IMR-90 (cell line): ENCODE measurements at regions not wholly inside any gene's neighbourhood (a gene's known extent, or its start where the extent isn't known, plus 50 kb on each side); places are given as distances from the start of the nearest gene placed in this dataset.

Source experiments
- ATAC-seq: fragments of 200-7000 bp; cut with Tn5 transposase; 2 replicates; pipeline ENCODE4 v1.9.1; 2020; ENCODE audit warnings: low read depth, mild to moderate bottlenecking, moderate library complexity
- BruUV-seq: library from RNA; stranded (reverse); fragments of 400-500 nt; replicated peaks from 2 replicates; lab custom pipeline; 2021; lab: Mats Ljungman, UMichigan
- CTCF ChIA-PET: fragments of 300-600 bp; formaldehyde crosslinking; extraction: SDS; loops from one replicate; lab custom pipeline; 2021; ENCODE audit warnings: antibody characterized with exemption; lab: Yijun Ruan, JAX
- POLR2A ChIA-PET: fragments of 300-600 bp; sonication (Branson Sonifier 250); formaldehyde crosslinking; loops from one replicate; lab custom pipeline; 2022; ENCODE audit warnings: antibody characterized with exemption; ENCODE audit not compliant: unreplicated experiment; lab: Charles Lee
- DNase-seq: peaks from one replicate; pipeline ENCODE4 v3.0.0; 2013
- H2AFZ ChIP-seq: replicated peaks from 2 replicates; pipeline ENCODE3; 2013; ENCODE audit warnings: low read length, mild to moderate bottlenecking; ENCODE audit not compliant: poor library complexity
- H2AK5ac ChIP-seq: 2 replicates; pipeline ENCODE4 v1.6.1; 2013; ENCODE audit warnings: low read depth, low read length, inconsistent platforms
- H2AK9ac ChIP-seq: replicated peaks from 2 replicates; pipeline ENCODE3; 2013; ENCODE audit warnings: mild to moderate bottlenecking, low read depth, low read length, moderate library complexity; ENCODE audit not compliant: poor library complexity
- H2BK120ac ChIP-seq: 2 replicates; pipeline ENCODE4 v1.6.1; 2013; ENCODE audit warnings: low read depth, low read length, inconsistent platforms
- H2BK15ac ChIP-seq: 3 replicates; pipeline ENCODE4 v1.6.1; 2013; ENCODE audit warnings: low read depth, low read length, inconsistent platforms
- H2BK20ac ChIP-seq: 2 replicates; pipeline ENCODE4 v1.6.1; 2013; ENCODE audit warnings: low read depth, mild to moderate bottlenecking, inconsistent platforms, low read length, moderate library complexity
- H2BK5ac ChIP-seq: 2 replicates; pipeline ENCODE4 v1.6.1; 2013; ENCODE audit warnings: mild to moderate bottlenecking, low read depth, low read length, inconsistent platforms; ENCODE audit not compliant: poor library complexity, severe bottlenecking
- H3K14ac ChIP-seq: replicated peaks from 2 replicates; pipeline ENCODE4 v1.6.1; 2013; ENCODE audit warnings: low read depth, low read length, inconsistent platforms
- H3K18ac ChIP-seq: 2 replicates; pipeline ENCODE4 v1.6.1; 2013; ENCODE audit warnings: low read depth, low read length, control low read depth
- H3K23ac ChIP-seq: 2 replicates; pipeline ENCODE4 v1.6.1; 2013; ENCODE audit warnings: low read depth, low read length, inconsistent platforms
- H3K27ac ChIP-seq: 2 replicates; pipeline ENCODE4 v1.5.1; 2013; ENCODE audit warnings: mild to moderate bottlenecking, control low read depth, low read length; ENCODE audit not compliant: insufficient read depth
- H3K27me3 ChIP-seq: 2 replicates; pipeline ENCODE4 v1.6.1; 2013; ENCODE audit warnings: low read length; ENCODE audit not compliant: control insufficient read depth, insufficient read depth
- H3K36me3 ChIP-seq: 2 replicates; pipeline ENCODE4 v1.6.1; 2013; ENCODE audit warnings: low read length, mixed read lengths; ENCODE audit not compliant: control insufficient read depth, insufficient read depth
- H3K4ac ChIP-seq: 2 replicates; pipeline ENCODE4 v1.6.1; 2013; ENCODE audit warnings: low read depth, low read length, inconsistent platforms
- H3K4me1 ChIP-seq: 2 replicates; pipeline ENCODE4 v1.6.1; 2013; ENCODE audit warnings: low read length, mixed read lengths; ENCODE audit not compliant: control insufficient read depth, insufficient read depth
- H3K4me2 ChIP-seq: 2 replicates; pipeline ENCODE4 v1.6.1; 2013; ENCODE audit warnings: low read depth, mild to moderate bottlenecking, control low read depth, low read length, moderate library complexity
- H3K4me3 ChIP-seq: 2 replicates; pipeline ENCODE4 v1.5.1; 2013; ENCODE audit warnings: low read depth, mild to moderate bottlenecking, control low read depth, low read length, moderate library complexity; ENCODE audit not compliant: insufficient read depth
- H3K56ac ChIP-seq: 2 replicates; pipeline ENCODE4 v1.6.1; 2013; ENCODE audit warnings: low read length, inconsistent platforms; ENCODE audit not compliant: insufficient read depth; ENCODE audit errors: extremely low read depth
- H3K79me1 ChIP-seq, 2 experiments: 2 replicates each; pipeline ENCODE4 v1.6.1; 2013; ENCODE audit warnings: low read length in 2 of 2, inconsistent platforms in 1 of 2, low read depth in 1 of 2
- H3K9ac ChIP-seq: 2 replicates; pipeline ENCODE4 v1.6.1; 2013; ENCODE audit warnings: low read depth, low read length, control low read depth
- H3K9me1 ChIP-seq: 2 replicates; pipeline ENCODE4 v1.6.1; 2013; ENCODE audit warnings: low read length, inconsistent platforms; ENCODE audit not compliant: insufficient read depth
- H3K9me3 ChIP-seq: 2 replicates; pipeline ENCODE4 v1.6.1; 2013; ENCODE audit warnings: low read length; ENCODE audit not compliant: control insufficient read depth, insufficient read depth
- H4K20me1 ChIP-seq: 2 replicates; pipeline ENCODE4 v1.6.1; 2013; ENCODE audit warnings: low read length, inconsistent platforms; ENCODE audit not compliant: insufficient read depth
- H4K5ac ChIP-seq: 2 replicates; pipeline ENCODE4 v1.6.1; 2013; ENCODE audit warnings: mild to moderate bottlenecking, low read depth, low read length, control low read depth
- H4K8ac ChIP-seq, 2 experiments: 2 replicates each; pipeline ENCODE4 v1.6.1; 2013; ENCODE audit warnings: low read depth in 2 of 2, low read length in 2 of 2, control low read depth in 1 of 2, inconsistent platforms in 1 of 2
- H4K91ac ChIP-seq: 2 replicates; pipeline ENCODE4 v1.6.1; 2013; ENCODE audit warnings: low read depth, low read length, inconsistent platforms; ENCODE audit not compliant: insufficient read depth
- BHLHE40 ChIP-seq: fragments of 150-350 bp; IDR thresholded peaks from 2 replicates; pipeline ENCODE4 v1.6.1; 2016; ENCODE audit warnings: mild to moderate bottlenecking, low read depth, low read length
- CEBPB ChIP-seq: IDR thresholded peaks from 2 replicates; pipeline ENCODE4 v1.6.1; 2012; ENCODE audit warnings: low read depth, low read length, improper control_type of control experiment
- CTCF ChIP-seq: conservative IDR thresholded peaks from 2 replicates; pipeline ENCODE4 v1.5.1; 2012; ENCODE audit warnings: mild to moderate bottlenecking, low read depth, low read length, improper control_type of control experiment
- MAFK ChIP-seq: IDR thresholded peaks from 2 replicates; pipeline ENCODE4 v1.6.1; 2012; ENCODE audit warnings: low read depth, low read length, improper control_type of control experiment
- NFE2L2 ChIP-seq: fragments of 150-350 bp; IDR thresholded peaks from 2 replicates; pipeline ENCODE4 v1.6.1; 2016; ENCODE audit warnings: low read depth, mild to moderate bottlenecking, low read length
- POLR2A ChIP-seq: IDR thresholded peaks from 2 replicates; pipeline ENCODE4 v1.6.1; 2012; ENCODE audit warnings: mild to moderate bottlenecking, low read depth, low read length
- RCOR1 ChIP-seq: IDR thresholded peaks from 2 replicates; pipeline ENCODE4 v1.6.1; 2012; ENCODE audit warnings: mild to moderate bottlenecking, low read length, improper control_type of control experiment; ENCODE audit not compliant: insufficient replicate concordance
- RFX5 ChIP-seq: IDR thresholded peaks from 2 replicates; pipeline ENCODE4 v1.8.0; 2012; ENCODE audit warnings: low read depth, mild to moderate bottlenecking, low read length, moderate library complexity
- dilution Hi-C: fragments of 300-500 bp; cut with HindIII; formaldehyde crosslinking; loops from one replicate; pipeline ENCODE4 v1.14.3; 2018; ENCODE audit warnings: low sequenced_read_pairs; ENCODE audit not compliant: unreplicated experiment
- in situ Hi-C: fragments of 300-500 bp; cut with MboI; formaldehyde crosslinking; loops from 3 replicates; pipeline ENCODE4 v1.14.3; 2019; ENCODE audit warnings: low sequenced_read_pairs, inconsistent platforms, mixed read lengths
- intact Hi-C: fragments of 100-400 bp; cut with micrococcal nuclease; formaldehyde crosslinking; loops from 2 replicates; pipeline ENCODE4 v1.10.0; 2022

GRCh38 chr6:51382847-51383246 lies 564.2 kb downstream of the TFAP2B start:
- no peak overlapping the region for H3K56ac ChIP-seq
- no TSS peak for BruUV-seq
- no peak overlapping the region for H3K14ac ChIP-seq
- H3K9ac ChIP-seq = no peak overlapping the region
- in situ Hi-C loops (no loop called here), intact Hi-C loops (no loop called here), dilution Hi-C loops (no loop called here)
- H2AK9ac ChIP-seq = no peak overlapping the region
- H3K23ac ChIP-seq = no peak overlapping the region
- H3K9me3 ChIP-seq = peaks cover 7% of the 10 kb centered on the region
- H4K5ac ChIP-seq = no peak overlapping the region
- no peak overlapping the region for H3K27ac ChIP-seq
- H2AFZ ChIP-seq = no peak overlapping the region
- no peak overlapping the region for H2BK120ac ChIP-seq
- ChIA-PET POLR2A (no interaction called here), CTCF (no interaction called here)
- no peak for TF ChIP-seq CEBPB
- TF ChIP-seq NFE2L2 = no peak
- no peak for TF ChIP-seq RCOR1
- no peak for TF ChIP-seq POLR2A
- TF ChIP-seq CTCF = no peak
- no peak for TF ChIP-seq BHLHE40
- TF ChIP-seq MAFK = no peak
- no peak for TF ChIP-seq RFX5
- no peaks in the 10 kb centered on the region for H4K20me1 ChIP-seq
- no peak overlapping the region for H3K4me3 ChIP-seq
- no peaks in the 10 kb centered on the region for H3K79me1 ChIP-seq
- H2AK5ac ChIP-seq = no peak overlapping the region
- DNase-seq = no peak
- no peak overlapping the region for H3K18ac ChIP-seq
- H3K4me1 ChIP-seq = no peaks in the 10 kb centered on the region
- H4K91ac ChIP-seq = no peak overlapping the region
- no peak overlapping the region for H3K4ac ChIP-seq
- ATAC-seq = no peak
- no peaks in the 10 kb centered on the region for H3K27me3 ChIP-seq
- H3K9me1 ChIP-seq = no peaks in the 10 kb centered on the region
- no peak overlapping the region for H4K8ac ChIP-seq
- no peaks in the 10 kb centered on the region for H3K36me3 ChIP-seq
- no peak overlapping the region for H2BK15ac ChIP-seq
- no peak overlapping the region for H2BK20ac ChIP-seq
- H3K4me2 ChIP-seq = no peak overlapping the region
- no peak overlapping the region for H2BK5ac ChIP-seq
